M059J (cell line): ENCODE measurements at regions not wholly inside any gene's neighbourhood (a gene's known extent, or its start where the extent isn't known, plus 50 kb on each side); places are given as distances from the start of the nearest gene placed in this dataset.
"Not testable (repeated sequence)": the region's sequence is repeated elsewhere in the genome, so short reads cannot be mapped to it uniquely, and the experiment has no call there.

Source experiments
- DNase-seq: peaks from one replicate; pipeline ENCODE4 v3.0.0-alpha.2; 2012; ENCODE audit warnings: low read depth

- no peak for DNase-seq
These were observed 438.9 kb downstream of the NAV3 start for GRCh38 chr12:78269620-78270019.

- no peak for DNase-seq
These were observed 440.9 kb downstream of the NAV3 start for GRCh38 chr12:78271546-78271945.

GRCh38 chr12:78275886-78276285, 445.2 kb downstream of the NAV3 start:
- DNase-seq = no peak

GRCh38 chr12:78278706-78279190, 448.1 kb downstream of the NAV3 start:
- no peak for DNase-seq

GRCh38 chr12:78279567-78279966, 448.9 kb downstream of the NAV3 start:
- DNase-seq = no peak

- DNase-seq = not testable (repeated sequence)
These were observed 450.4 kb downstream of the NAV3 start for GRCh38 chr12:78281102-78281501.

- DNase-seq = no peak
These were observed 453.7 kb downstream of the NAV3 start for GRCh38 chr12:78284417-78284816.

- DNase-seq = peak; percentile 7
These were observed 460.1 kb downstream of the NAV3 start for GRCh38 chr12:78290606-78291345.

GRCh38 chr12:78293059-78293686, 462.5 kb downstream of the NAV3 start:
- DNase-seq = peak; percentile 25

- DNase-seq = peak; percentile 26
These were observed 470.6 kb downstream of the NAV3 start for GRCh38 chr12:78301282-78301681.

- DNase-seq = no peak
These were observed 475.1 kb downstream of the NAV3 start for GRCh38 chr12:78305808-78306207.

- DNase-seq = no peak
These were observed 475.5 kb downstream of the NAV3 start for GRCh38 chr12:78306236-78306635.

- no peak for DNase-seq
These were observed 478.0 kb downstream of the NAV3 start for GRCh38 chr12:78308701-78309100.

- DNase-seq = no peak
These were observed 484.3 kb downstream of the NAV3 start for GRCh38 chr12:78315028-78315427.

GRCh38 chr12:78316136-78316535, 485.4 kb downstream of the NAV3 start:
- no peak for DNase-seq

- no peak for DNase-seq
These were observed 486.2 kb downstream of the NAV3 start for GRCh38 chr12:78316631-78317468.

GRCh38 chr12:78321696-78322095, 491.0 kb downstream of the NAV3 start:
- no peak for DNase-seq

- DNase-seq = no peak
These were observed 492.5 kb downstream of the NAV3 start for GRCh38 chr12:78323226-78323625.

- DNase-seq = no peak
These were observed 493.5 kb downstream of the NAV3 start for GRCh38 chr12:78324234-78324633.

- DNase-seq = no peak
These were observed 497.8 kb downstream of the NAV3 start for GRCh38 chr12:78328524-78328923.

- no peak for DNase-seq
These were observed 499.4 kb downstream of the NAV3 start for GRCh38 chr12:78330131-78330530.

- DNase-seq = no peak
These were observed 500.5 kb downstream of the NAV3 start for GRCh38 chr12:78331181-78331580.

- no peak for DNase-seq
These were observed 501.1 kb downstream of the NAV3 start for GRCh38 chr12:78331753-78332152.
